Lower lobe of right lung (tissue), 2 donors: ENCODE measurements at regions not wholly inside any gene's neighbourhood (a gene's known extent, or its start where the extent isn't known, plus 50 kb on each side); places are given as distances from the start of the nearest gene placed in this dataset.

Experiments used
- ATAC-seq, 2 donors: fragments of 200-7000 bp; cut with Tn5 transposase; one replicate each; pipeline ENCODE4 v1.9.1; 2020 to 2022; ENCODE audit warnings: mild to moderate bottlenecking in 2 of 2, moderate library complexity in 2 of 2
- DNase-seq: peaks from one replicate; pipeline ENCODE4 v3.0.0-alpha.2; 2020
- H3K27ac ChIP-seq: fragments of 200-600 bp; one replicate; pipeline ENCODE4 v1.8.0; 2022
- H3K27me3 ChIP-seq: fragments of 200-600 bp; one replicate; pipeline ENCODE4 v1.8.0; 2022; ENCODE audit warnings: low read depth
- H3K36me3 ChIP-seq: fragments of 200-600 bp; one replicate; pipeline ENCODE4 v1.8.0; 2022; ENCODE audit warnings: mild to moderate bottlenecking
- H3K4me1 ChIP-seq: fragments of 200-600 bp; one replicate; pipeline ENCODE4 v1.8.0; 2022
- H3K4me3 ChIP-seq: fragments of 200-600 bp; one replicate; pipeline ENCODE4 v1.8.0; 2022; ENCODE audit warnings: mild to moderate bottlenecking
- H3K9me3 ChIP-seq: fragments of 200-600 bp; one replicate; pipeline ENCODE4 v1.8.0; 2022
- CTCF ChIP-seq: fragments of 200-600 bp; IDR thresholded peaks from one replicate; pipeline ENCODE4 v1.8.0; 2022; ENCODE audit warnings: antibody characterized with exemption, mild to moderate bottlenecking
- intact Hi-C: fragments of 100-400 bp; cut with DNase I; formaldehyde crosslinking; loops from one replicate; pipeline ENCODE4 v1.11.0; 2022
- donor health status: DM: no; HTN: yes; CAD: no; lungs with severe emphysema.

- Histone ChIP-seq H3K9me3 (no peaks in the 10 kb centered on the region), H3K36me3 (no peaks in the 10 kb centered on the region), H3K4me1 (no peaks in the 10 kb centered on the region), H3K27me3 (no peaks in the 10 kb centered on the region), H3K27ac (no peak overlapping the region), H3K4me3 (no peak overlapping the region)
- DNase-seq (no peak), ATAC-seq (peak in 1 of 2 donors; percentile 57)
- intact Hi-C loops, result no loop called here
- no peak for TF ChIP-seq CTCF
Observed at GRCh38 chr20:10131732-10132345, 86.8 kb upstream of the SNAP25 start.

GRCh38 chr20:10132387-10132786 lies 86.2 kb upstream of the SNAP25 start:
- Histone ChIP-seq H3K9me3 (no peaks in the 10 kb centered on the region), H3K27me3 (no peaks in the 10 kb centered on the region), H3K27ac (no peak overlapping the region), H3K4me3 (no peak overlapping the region), H3K4me1 (no peaks in the 10 kb centered on the region), H3K36me3 (no peaks in the 10 kb centered on the region)
- DNase-seq, result no peak
- TF ChIP-seq CTCF, result no peak
- no peak for ATAC-seq
- intact Hi-C loops, result no loop called here

GRCh38 chr20:10133532-10133931 lies 85.1 kb upstream of the SNAP25 start:
- DNase-seq, result no peak
- Histone ChIP-seq H3K27ac (no peak overlapping the region), H3K9me3 (no peaks in the 10 kb centered on the region), H3K36me3 (no peaks in the 10 kb centered on the region), H3K4me3 (no peak overlapping the region), H3K4me1 (no peaks in the 10 kb centered on the region), H3K27me3 (no peaks in the 10 kb centered on the region)
- intact Hi-C loops, result no loop called here
- TF ChIP-seq CTCF, result no peak
- ATAC-seq, result no peak

- Histone ChIP-seq H3K27me3 (no peaks in the 10 kb centered on the region), H3K36me3 (no peaks in the 10 kb centered on the region), H3K27ac (no peak overlapping the region), H3K9me3 (no peaks in the 10 kb centered on the region), H3K4me1 (no peaks in the 10 kb centered on the region), H3K4me3 (no peak overlapping the region)
- DNase-seq (no peak), ATAC-seq (no peak)
- no peak for TF ChIP-seq CTCF
- intact Hi-C loops, result no loop called here
Observed at GRCh38 chr20:10134176-10134575, 84.5 kb upstream of the SNAP25 start.

GRCh38 chr20:10135438-10135837 lies 83.2 kb upstream of the SNAP25 start:
- ATAC-seq, result no peak
- TF ChIP-seq CTCF, result no peak
- no peak overlapping the region for H3K27ac ChIP-seq
- intact Hi-C loops, result no loop called here
- no peak for DNase-seq
- no peaks in the 10 kb centered on the region for H3K4me1 ChIP-seq
- no peak overlapping the region for H3K4me3 ChIP-seq
- no peaks in the 10 kb centered on the region for H3K9me3 ChIP-seq
- H3K27me3 ChIP-seq, result no peaks in the 10 kb centered on the region
- H3K36me3 ChIP-seq, result no peaks in the 10 kb centered on the region

- DNase-seq, result no peak
- Histone ChIP-seq H3K36me3 (no peaks in the 10 kb centered on the region), H3K27me3 (no peaks in the 10 kb centered on the region), H3K4me3 (no peak overlapping the region), H3K27ac (no peak overlapping the region), H3K4me1 (no peaks in the 10 kb centered on the region), H3K9me3 (no peaks in the 10 kb centered on the region)
- no peak for TF ChIP-seq CTCF
- intact Hi-C loops, result no loop called here
- no peak for ATAC-seq
Observed at GRCh38 chr20:10137032-10137431, 81.6 kb upstream of the SNAP25 start.
